Right lobe of liver (tissue), 6 donors: ENCODE measurements at regions not wholly inside any gene's neighbourhood (a gene's known extent, or its start where the extent isn't known, plus 50 kb on each side); places are given as distances from the start of the nearest gene placed in this dataset.

Source experiments
- ATAC-seq, 4 donors: fragments of 200-7000 bp; cut with Tn5 transposase; one replicate each; pipeline ENCODE4 v1.9.1; 2020; ENCODE audit warnings: mild to moderate bottlenecking in 4 of 4, moderate library complexity in 4 of 4
- DNase-seq, 3 donors: peaks; one replicate each; pipeline ENCODE4 v3.0.0-alpha.2; 2020
- H3K27ac ChIP-seq, 3 donors: fragments of 200-600 bp; one replicate each; pipeline ENCODE4 v1.8.0; 2022
- H3K27me3 ChIP-seq, 2 donors: fragments of 200-600 bp; one replicate each; pipeline ENCODE4 v1.8.0; 2022
- H3K36me3 ChIP-seq, 4 donors: fragments of 200-600 bp; sonication (generic) in 1 of 4; one replicate each; pipeline versions ENCODE4 v1.5.1 to v1.8.0; 2017 to 2022; ENCODE audit warnings: control low read depth in 1 of 4
- H3K4me1 ChIP-seq, 4 donors: fragments of 200-600 bp; sonication (generic) in 1 of 4; one replicate each; pipeline versions ENCODE4 v1.5.1 to v1.8.0; 2017 to 2022; ENCODE audit warnings: control low read depth in 1 of 4
- H3K4me3 ChIP-seq, 3 donors: fragments of 200-600 bp; one replicate each; pipeline ENCODE4 v1.8.0; 2022
- H3K9me3 ChIP-seq, 4 donors: fragments of 200-600 bp; sonication (generic) in 1 of 4; one replicate each; pipeline versions ENCODE4 v1.5.1 to v1.8.0; 2017 to 2022; ENCODE audit warnings: control low read depth in 1 of 4
- POLR2A ChIP-seq: fragments of 450-650 bp; IDR thresholded peaks from one replicate; pipeline ENCODE4 v1.6.1; 2017; ENCODE audit warnings: antibody characterized with exemption, mild to moderate bottlenecking
- WGBS: methylation state at CpG from one replicate; pipeline ENCODE4 v1.1.6; 2018; ENCODE audit warnings: low coverage, low lambda C conversion rate; ENCODE audit not compliant: insufficient coverage; ENCODE audit errors: missing lambda C conversion rate; 5-methylcytosine and 5-hydroxymethylcytosine counted together
- intact Hi-C, 2 donors: fragments of 100-400 bp; cut with DNase I; formaldehyde crosslinking; loops; one replicate each; pipeline versions ENCODE4 v1.11.2 to v1.14.1; 2022
- TF ChIP-seq, protein P1 (sequence below), 4 donors: fragments of 200-600 bp in 3 of 4; fragments of 450-650 bp in 1 of 4; IDR thresholded peaks; one replicate each; pipeline versions ENCODE4 v1.5.1 to v1.8.0; 2016 to 2022; ENCODE audit warnings: antibody characterized with exemption in 4 of 4, mild to moderate bottlenecking in 2 of 4
- donor health status: DM: no; HTN: yes; CAD: no.
- donor health status: DM: no; HTN: no; CAD: no.
- donor health status: DM: no; HTN: no; CAD: no.
- donor health status: DM: no; HTN: yes; CAD: no.
- donor health status: DM: no; HTN: yes; CAD: no.

DNA sequence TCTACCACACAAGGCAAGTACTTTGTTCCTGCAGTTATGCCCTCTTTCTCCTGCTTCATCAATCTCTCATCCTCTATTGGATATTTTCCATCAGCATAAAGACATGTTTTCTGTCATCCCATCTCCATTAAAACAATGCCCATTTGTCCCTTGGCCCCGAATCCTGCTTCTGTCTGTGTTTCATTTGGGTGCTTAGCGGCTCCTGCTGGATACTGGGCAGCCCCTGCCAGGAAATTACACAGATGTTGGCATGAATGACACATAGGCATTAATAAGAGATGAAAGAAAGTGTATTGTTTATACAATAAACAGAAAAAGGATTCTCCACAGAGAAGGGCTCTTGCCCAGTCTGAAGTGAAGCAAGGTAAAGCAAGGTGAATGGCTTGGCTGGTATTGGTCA is 765.3 kb downstream of the REEP3 start:
- no peaks in the 10 kb centered on the region for H3K27me3 ChIP-seq
- DNase-seq (no peak), ATAC-seq (no peak)
- TF ChIP-seq POLR2A: no peak
- TF ChIP-seq, protein P1, sequence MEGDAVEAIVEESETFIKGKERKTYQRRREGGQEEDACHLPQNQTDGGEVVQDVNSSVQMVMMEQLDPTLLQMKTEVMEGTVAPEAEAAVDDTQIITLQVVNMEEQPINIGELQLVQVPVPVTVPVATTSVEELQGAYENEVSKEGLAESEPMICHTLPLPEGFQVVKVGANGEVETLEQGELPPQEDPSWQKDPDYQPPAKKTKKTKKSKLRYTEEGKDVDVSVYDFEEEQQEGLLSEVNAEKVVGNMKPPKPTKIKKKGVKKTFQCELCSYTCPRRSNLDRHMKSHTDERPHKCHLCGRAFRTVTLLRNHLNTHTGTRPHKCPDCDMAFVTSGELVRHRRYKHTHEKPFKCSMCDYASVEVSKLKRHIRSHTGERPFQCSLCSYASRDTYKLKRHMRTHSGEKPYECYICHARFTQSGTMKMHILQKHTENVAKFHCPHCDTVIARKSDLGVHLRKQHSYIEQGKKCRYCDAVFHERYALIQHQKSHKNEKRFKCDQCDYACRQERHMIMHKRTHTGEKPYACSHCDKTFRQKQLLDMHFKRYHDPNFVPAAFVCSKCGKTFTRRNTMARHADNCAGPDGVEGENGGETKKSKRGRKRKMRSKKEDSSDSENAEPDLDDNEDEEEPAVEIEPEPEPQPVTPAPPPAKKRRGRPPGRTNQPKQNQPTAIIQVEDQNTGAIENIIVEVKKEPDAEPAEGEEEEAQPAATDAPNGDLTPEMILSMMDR (IDR thresholded peaks at IDR 0.05): no peak
- WGBS: 82% methylated on average over 2 of the region's 2 CpGs
- no peaks in the 10 kb centered on the region for H3K4me1 ChIP-seq
- no peaks in the 10 kb centered on the region for H3K36me3 ChIP-seq
- no peaks in the 10 kb centered on the region for H3K9me3 ChIP-seq
- no peak overlapping the region for H3K4me3 ChIP-seq
- H3K27ac ChIP-seq: no peak overlapping the region
- intact Hi-C loops: no loop called here

GRCh38 chr10:64288404-64288803 is 767.2 kb downstream of the REEP3 start:
- Histone ChIP-seq H3K4me1 (no peaks in the 10 kb centered on the region), H3K27ac (no peak overlapping the region), H3K27me3 (no peaks in the 10 kb centered on the region), H3K9me3 (no peaks in the 10 kb centered on the region), H3K4me3 (no peak overlapping the region), H3K36me3 (no peaks in the 10 kb centered on the region)
- intact Hi-C loops: no loop called here
- WGBS: no CpG with 5 or more reads among the region's 1 CpG
- DNase-seq (no peak), ATAC-seq (no peak)
- TF ChIP-seq POLR2A: no peak
- TF ChIP-seq, protein P1 (IDR thresholded peaks at IDR 0.05): no peak

DNA sequence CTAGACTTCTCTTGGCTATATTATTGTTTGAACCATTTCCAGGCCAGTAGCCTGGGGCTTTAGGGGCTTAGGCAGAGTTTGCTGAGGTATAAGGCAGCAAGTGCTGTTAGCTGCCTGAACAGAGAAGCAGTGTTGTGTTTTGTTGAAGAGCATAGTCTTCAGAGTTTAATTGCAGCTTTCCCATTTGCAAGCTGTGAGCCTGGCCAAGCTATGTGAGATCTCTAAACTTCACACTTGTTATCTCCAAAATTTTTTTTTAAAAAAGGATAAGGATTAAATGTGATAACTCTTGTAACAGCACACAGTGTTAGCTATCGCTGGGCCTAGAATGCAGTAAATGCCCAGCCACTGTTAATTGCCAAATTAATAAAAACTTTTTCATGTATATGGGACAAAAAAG is 782.4 kb downstream of the REEP3 start:
- H3K4me1 ChIP-seq: no peaks in the 10 kb centered on the region
- 75% methylated on average over 1 of the region's 1 CpG for WGBS
- H3K9me3 ChIP-seq: no peaks in the 10 kb centered on the region
- H3K4me3 ChIP-seq: no peak overlapping the region
- intact Hi-C loops: no loop called here
- DNase-seq: no peak
- ATAC-seq: no peak
- TF ChIP-seq POLR2A: no peak
- TF ChIP-seq, protein P1 (IDR thresholded peaks at IDR 0.05): no peak
- no peaks in the 10 kb centered on the region for H3K36me3 ChIP-seq
- H3K27me3 ChIP-seq: no peaks in the 10 kb centered on the region
- no peak overlapping the region for H3K27ac ChIP-seq

GRCh38 chr10:64306729-64307327 is 785.6 kb downstream of the REEP3 start:
- no peak for TF ChIP-seq POLR2A
- TF ChIP-seq, protein P1 (IDR thresholded peaks at IDR 0.05): no peak
- Histone ChIP-seq H3K9me3 (no peaks in the 10 kb centered on the region), H3K4me1 (no peaks in the 10 kb centered on the region), H3K36me3 (no peaks in the 10 kb centered on the region), H3K27me3 (no peaks in the 10 kb centered on the region), H3K4me3 (no peak overlapping the region), H3K27ac (no peak overlapping the region)
- 29% methylated on average over 3 of the region's 3 CpGs for WGBS
- intact Hi-C loops: no loop called here
- ATAC-seq (no peak), DNase-seq (no peak)

DNA sequence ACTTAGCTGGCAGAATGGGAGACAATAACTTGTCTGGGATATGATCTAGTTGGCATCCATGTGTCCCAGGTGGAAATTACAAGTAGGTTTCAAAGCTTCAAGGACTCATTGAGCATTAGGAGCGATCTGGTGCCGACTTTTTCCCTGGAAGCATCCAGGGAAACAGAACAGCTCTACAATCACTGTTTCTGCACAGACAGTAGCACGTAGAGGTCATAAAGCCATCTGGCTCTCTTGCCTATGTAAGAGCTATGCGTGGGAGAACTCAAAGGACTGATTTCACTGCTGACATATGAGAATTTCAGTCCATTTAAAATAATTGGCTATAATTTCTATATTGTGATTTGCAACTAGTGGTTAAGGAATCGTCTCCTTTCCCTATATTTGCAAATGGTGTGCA is 791.7 kb downstream of the REEP3 start:
- H3K9me3 ChIP-seq: no peaks in the 10 kb centered on the region
- H3K4me1 ChIP-seq: peaks cover 0 to 5% (median 0%) of the 10 kb centered on the region in 4 donors
- TF ChIP-seq POLR2A: no peak
- TF ChIP-seq, protein P1 (IDR thresholded peaks at IDR 0.05): no peak
- H3K27me3 ChIP-seq: no peaks in the 10 kb centered on the region
- DNase-seq: no peak
- no peak overlapping the region for H3K27ac ChIP-seq
- H3K4me3 ChIP-seq: no peak overlapping the region
- no peaks in the 10 kb centered on the region for H3K36me3 ChIP-seq
- intact Hi-C loops: no loop called here
- 66% methylated on average over 3 of the region's 5 CpGs for WGBS
- ATAC-seq: no peak
